IMR-90 (cell line): ENCODE measurements at regions not wholly inside any gene's neighbourhood (a gene's known extent, or its start where the extent isn't known, plus 50 kb on each side); places are given as distances from the start of the nearest gene placed in this dataset.

Experiments used
- BHLHE40 ChIP-seq: fragments of 150-350 bp; IDR thresholded peaks from 2 replicates; pipeline ENCODE4 v1.6.1; 2016; ENCODE audit warnings: mild to moderate bottlenecking, low read depth, low read length
- CEBPB ChIP-seq: IDR thresholded peaks from 2 replicates; pipeline ENCODE4 v1.6.1; 2012; ENCODE audit warnings: low read depth, low read length, improper control_type of control experiment
- CTCF ChIP-seq: conservative IDR thresholded peaks from 2 replicates; pipeline ENCODE4 v1.5.1; 2012; ENCODE audit warnings: mild to moderate bottlenecking, low read depth, low read length, improper control_type of control experiment
- ELK1 ChIP-seq: fragments of 150-350 bp; IDR thresholded peaks from 2 replicates; pipeline ENCODE4 v1.6.1; 2016; ENCODE audit warnings: low read depth, mild to moderate bottlenecking, low read length, moderate library complexity, borderline replicate concordance
- FOS ChIP-seq: fragments of 150-350 bp; IDR thresholded peaks from 2 replicates; pipeline ENCODE4 v1.6.1; 2016; ENCODE audit warnings: low read depth, low read length
- MAFK ChIP-seq: IDR thresholded peaks from 2 replicates; pipeline ENCODE4 v1.6.1; 2012; ENCODE audit warnings: low read depth, low read length, improper control_type of control experiment
- MAZ ChIP-seq: IDR thresholded peaks from 2 replicates; pipeline ENCODE4 v1.6.1; 2012; ENCODE audit warnings: low read depth, mild to moderate bottlenecking, low read length, improper control_type of control experiment, moderate library complexity, borderline replicate concordance
- POLR2A ChIP-seq: IDR thresholded peaks from 2 replicates; pipeline ENCODE4 v1.6.1; 2012; ENCODE audit warnings: mild to moderate bottlenecking, low read depth, low read length
- RAD21 ChIP-seq: IDR thresholded peaks from 2 replicates; pipeline ENCODE4 v1.6.1; 2012; ENCODE audit warnings: low read length, improper control_type of control experiment
- RCOR1 ChIP-seq: IDR thresholded peaks from 2 replicates; pipeline ENCODE4 v1.6.1; 2012; ENCODE audit warnings: mild to moderate bottlenecking, low read length, improper control_type of control experiment; ENCODE audit not compliant: insufficient replicate concordance
- RFX5 ChIP-seq: IDR thresholded peaks from 2 replicates; pipeline ENCODE4 v1.8.0; 2012; ENCODE audit warnings: low read depth, mild to moderate bottlenecking, low read length, moderate library complexity
- SMC3 ChIP-seq: fragments of 150-350 bp; IDR thresholded peaks from 2 replicates; pipeline ENCODE4 v1.6.1; 2016; ENCODE audit warnings: low read depth, mild to moderate bottlenecking, antibody characterized with exemption, low read length, moderate library complexity
- USF2 ChIP-seq: fragments of 150-350 bp; IDR thresholded peaks from 2 replicates; pipeline ENCODE4 v1.6.1; 2017; ENCODE audit warnings: mild to moderate bottlenecking, antibody characterized with exemption, low read length, low read depth

- TF ChIP-seq FOS: no peak
- TF ChIP-seq CTCF: no peak
- TF ChIP-seq POLR2A: no peak
- TF ChIP-seq RAD21: no peak
- no peak for TF ChIP-seq SMC3
- TF ChIP-seq ELK1: no peak
- no peak for TF ChIP-seq CEBPB
- no peak for TF ChIP-seq USF2
- TF ChIP-seq RCOR1: no peak
- TF ChIP-seq BHLHE40: no peak
- TF ChIP-seq MAZ: no peak
- no peak for TF ChIP-seq MAFK
- TF ChIP-seq RFX5: no peak
Measured at GRCh38 chr16:64381979-64382378, 739.9 kb downstream of the CDH11 start.
